Left lung (tissue), 4 donors: ENCODE measurements at regions not wholly inside any gene's neighbourhood (a gene's known extent, or its start where the extent isn't known, plus 50 kb on each side); places are given as distances from the start of the nearest gene placed in this dataset.

Experiments used
- ATAC-seq: fragments of 200-7000 bp; cut with Tn5 transposase; one replicate; pipeline ENCODE4 v1.9.1; 2020; ENCODE audit warnings: moderate library complexity
- DNase-seq, 4 donors: peaks; one replicate each; pipeline ENCODE4 v3.0.0-alpha.2; 2013 to 2020
- H3K27ac ChIP-seq, 2 donors: fragments of 200-600 bp; sonication (generic) in 1 of 2; one replicate each; pipeline versions ENCODE4 v1.5.0 to v1.8.0; 2020 to 2021
- H3K27me3 ChIP-seq, 2 donors: fragments of 200-600 bp; sonication (generic) in 1 of 2; one replicate each; pipeline versions ENCODE4 v1.5.0 to v1.8.0; 2020 to 2021
- H3K36me3 ChIP-seq, 2 donors: fragments of 200-600 bp; sonication (generic) in 1 of 2; one replicate each; pipeline versions ENCODE4 v1.5.0 to v1.8.0; 2020 to 2021
- H3K4me1 ChIP-seq, 2 donors: fragments of 200-600 bp; one replicate each; pipeline ENCODE4 v1.8.0; 2021
- H3K4me3 ChIP-seq, 2 donors: fragments of 200-600 bp; sonication (generic) in 1 of 2; one replicate each; pipeline versions ENCODE4 v1.5.0 to v1.8.0; 2020 to 2021; ENCODE audit warnings: mild to moderate bottlenecking in 1 of 2
- H3K9me3 ChIP-seq, 2 donors: fragments of 200-600 bp; sonication (generic) in 1 of 2; one replicate each; pipeline versions ENCODE4 v1.5.0 to v1.8.0; 2020 to 2021
- intact Hi-C, 2 donors: fragments of 100-400 bp; cut with DNase I; formaldehyde crosslinking; loops; one replicate each; pipeline versions ENCODE4 v1.11.2 to v1.14.2; 2022
- TF ChIP-seq, protein P1 (sequence below), 2 donors: fragments of 200-600 bp; sonication (generic) in 1 of 2; IDR thresholded peaks; one replicate each; pipeline versions ENCODE4 v1.5.0 to v1.8.0; 2021; ENCODE audit warnings: antibody characterized with exemption in 2 of 2
- donor health status: DM: no; HTN: yes; CAD: no.
- donor health status: DM: no; HTN: no; CAD: no.

DNA sequence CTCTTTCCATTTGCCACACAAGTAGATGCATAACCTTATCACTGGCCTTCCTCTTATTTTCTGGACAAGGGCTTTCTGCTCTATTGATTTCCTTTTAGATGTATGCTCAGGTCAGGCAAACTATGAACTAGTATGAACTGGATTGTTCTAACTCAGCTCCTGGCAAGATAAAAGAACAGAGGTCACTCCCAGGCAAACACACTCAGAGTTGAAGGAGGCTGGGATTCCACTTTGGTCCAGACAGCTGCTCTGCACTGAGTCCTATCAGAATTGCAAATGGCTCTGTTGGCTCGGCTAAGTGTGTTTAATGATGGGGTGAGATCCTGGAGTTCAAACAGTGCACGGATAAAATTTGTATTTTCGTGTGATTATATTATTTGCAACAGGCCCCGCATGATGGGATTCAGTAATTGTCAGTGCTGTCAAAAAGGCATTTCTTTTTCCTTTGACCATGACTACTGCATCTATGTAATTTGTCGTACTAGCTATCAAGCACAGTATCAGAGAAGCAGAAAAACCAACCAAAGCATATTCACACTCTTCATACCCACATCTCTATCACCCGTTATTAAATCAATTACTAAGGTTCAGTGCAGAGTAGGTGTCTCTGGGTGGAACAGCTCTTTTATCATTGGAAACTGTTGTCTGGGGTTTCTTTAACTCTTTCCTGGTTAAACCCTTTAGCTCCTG, 288.1 kb upstream of the PRKCQ start:
- Histone ChIP-seq H3K27ac (no peak overlapping the region), H3K4me3 (no peak overlapping the region), H3K4me1 (no peaks in the 10 kb centered on the region), H3K27me3 (no peaks in the 10 kb centered on the region), H3K9me3 (no peaks in the 10 kb centered on the region), H3K36me3 (no peaks in the 10 kb centered on the region)
- intact Hi-C loops: no loop called here
- no peak for ATAC-seq
- no peak for DNase-seq
- TF ChIP-seq, protein P1, sequence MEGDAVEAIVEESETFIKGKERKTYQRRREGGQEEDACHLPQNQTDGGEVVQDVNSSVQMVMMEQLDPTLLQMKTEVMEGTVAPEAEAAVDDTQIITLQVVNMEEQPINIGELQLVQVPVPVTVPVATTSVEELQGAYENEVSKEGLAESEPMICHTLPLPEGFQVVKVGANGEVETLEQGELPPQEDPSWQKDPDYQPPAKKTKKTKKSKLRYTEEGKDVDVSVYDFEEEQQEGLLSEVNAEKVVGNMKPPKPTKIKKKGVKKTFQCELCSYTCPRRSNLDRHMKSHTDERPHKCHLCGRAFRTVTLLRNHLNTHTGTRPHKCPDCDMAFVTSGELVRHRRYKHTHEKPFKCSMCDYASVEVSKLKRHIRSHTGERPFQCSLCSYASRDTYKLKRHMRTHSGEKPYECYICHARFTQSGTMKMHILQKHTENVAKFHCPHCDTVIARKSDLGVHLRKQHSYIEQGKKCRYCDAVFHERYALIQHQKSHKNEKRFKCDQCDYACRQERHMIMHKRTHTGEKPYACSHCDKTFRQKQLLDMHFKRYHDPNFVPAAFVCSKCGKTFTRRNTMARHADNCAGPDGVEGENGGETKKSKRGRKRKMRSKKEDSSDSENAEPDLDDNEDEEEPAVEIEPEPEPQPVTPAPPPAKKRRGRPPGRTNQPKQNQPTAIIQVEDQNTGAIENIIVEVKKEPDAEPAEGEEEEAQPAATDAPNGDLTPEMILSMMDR (IDR thresholded peaks at IDR 0.05): no peak

DNA sequence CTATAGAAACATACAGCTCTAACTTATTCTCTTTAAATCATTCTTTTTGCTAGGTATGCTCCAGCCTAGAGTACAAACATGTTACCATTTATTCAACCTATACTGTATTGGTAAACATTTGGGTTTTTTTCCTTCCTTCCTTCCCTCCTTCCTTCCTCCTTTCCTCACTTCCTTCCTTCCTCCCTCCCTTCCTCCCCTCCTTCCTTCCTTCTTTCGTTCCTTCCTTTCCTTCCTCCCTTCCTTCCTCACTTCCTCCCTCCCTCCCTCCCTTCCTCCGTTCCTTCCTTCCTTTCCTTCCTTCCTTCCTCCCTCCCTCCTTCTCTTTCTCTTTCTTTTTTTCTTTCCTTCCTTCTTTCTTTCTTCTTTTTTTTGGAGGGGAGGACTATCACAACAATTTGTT, 286.7 kb upstream of the PRKCQ start:
- Histone ChIP-seq H3K4me3 (no peak overlapping the region), H3K27ac (no peak overlapping the region), H3K4me1 (no peaks in the 10 kb centered on the region), H3K9me3 (no peaks in the 10 kb centered on the region), H3K36me3 (no peaks in the 10 kb centered on the region), H3K27me3 (no peaks in the 10 kb centered on the region)
- TF ChIP-seq, protein P1 (IDR thresholded peaks at IDR 0.05): no peak
- no peak for ATAC-seq
- intact Hi-C loops: no loop called here
- DNase-seq: no peak

DNA sequence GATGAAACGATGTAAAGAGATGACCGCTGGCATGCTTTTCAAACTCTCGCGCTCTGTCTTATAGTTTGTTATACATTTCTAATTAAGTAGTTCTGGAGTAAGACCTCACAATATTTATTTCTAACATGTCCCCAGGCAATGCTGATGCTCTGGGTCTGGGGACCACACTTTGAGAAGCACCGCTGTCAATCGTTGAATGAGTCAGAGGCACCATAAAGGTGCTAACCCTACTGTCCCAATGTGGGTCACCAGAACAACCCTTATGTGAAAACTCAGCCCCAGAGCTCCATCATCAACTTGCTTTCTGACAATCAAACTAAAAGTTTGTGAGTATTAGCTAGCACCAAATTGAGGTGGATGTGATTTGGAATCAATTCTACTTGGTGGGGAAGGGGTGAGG, 284.1 kb upstream of the PRKCQ start:
- Histone ChIP-seq H3K27ac (no peak overlapping the region), H3K9me3 (no peaks in the 10 kb centered on the region), H3K27me3 (no peaks in the 10 kb centered on the region), H3K4me3 (no peak overlapping the region), H3K4me1 (no peaks in the 10 kb centered on the region), H3K36me3 (no peaks in the 10 kb centered on the region)
- TF ChIP-seq, protein P1 (IDR thresholded peaks at IDR 0.05): no peak
- DNase-seq (no peak), ATAC-seq (no peak)
- intact Hi-C loops: no loop called here

DNA sequence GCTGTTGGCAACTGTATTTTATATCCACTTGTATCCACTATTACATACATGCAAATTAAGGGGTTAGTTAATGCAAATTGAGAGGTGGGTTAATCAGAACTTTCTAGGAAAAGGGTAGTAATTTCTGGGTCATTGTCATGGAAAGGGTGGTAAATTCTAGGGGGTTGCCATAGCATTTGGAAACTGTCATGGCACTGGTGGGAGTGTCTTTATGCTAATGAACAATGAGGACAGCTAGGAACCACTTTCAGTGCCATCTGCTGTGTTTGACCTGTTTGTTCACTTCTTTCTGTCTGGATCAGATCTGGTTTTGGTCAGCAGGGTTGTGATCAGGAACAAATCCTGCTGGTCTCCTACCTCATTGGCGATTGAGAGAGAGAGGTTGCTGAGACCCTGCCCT, 283.3 kb upstream of the PRKCQ start:
- intact Hi-C loops: no loop called here

DNA sequence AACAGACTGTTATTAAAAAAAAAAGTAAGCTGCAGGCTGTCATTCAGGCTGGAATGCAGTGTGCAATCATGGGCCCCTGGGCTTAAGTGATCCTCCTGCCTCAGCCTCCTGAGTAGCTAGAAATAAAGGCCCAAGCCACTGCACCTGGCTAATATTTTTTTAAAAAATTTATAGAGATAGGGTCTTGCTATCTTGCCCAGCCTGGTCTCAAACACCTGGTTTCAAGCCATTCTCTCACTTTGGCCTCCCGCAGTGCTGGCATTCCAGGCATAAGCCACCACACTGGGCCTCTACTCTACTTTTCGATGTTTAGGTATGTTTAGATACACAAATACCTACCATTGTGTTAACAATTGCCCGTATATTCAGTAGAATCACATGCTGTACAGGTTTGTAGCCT, 270.4 kb upstream of the PRKCQ start:
- no peak overlapping the region for H3K4me3 ChIP-seq
- H3K27me3 ChIP-seq: no peaks in the 10 kb centered on the region
- DNase-seq: no peak
- ATAC-seq: no peak
- H3K9me3 ChIP-seq: no peaks in the 10 kb centered on the region
- H3K4me1 ChIP-seq: no peaks in the 10 kb centered on the region
- TF ChIP-seq, protein P1 (IDR thresholded peaks at IDR 0.05): no peak
- no peaks in the 10 kb centered on the region for H3K36me3 ChIP-seq
- no peak overlapping the region for H3K27ac ChIP-seq
- intact Hi-C loops: no loop called here

More for the DNA sequence above, 283.3 kb upstream of the PRKCQ start:
- Histone ChIP-seq H3K4me1 (no peaks in the 10 kb centered on the region), H3K4me3 (no peak overlapping the region), H3K36me3 (no peaks in the 10 kb centered on the region), H3K9me3 (no peaks in the 10 kb centered on the region), H3K27me3 (no peaks in the 10 kb centered on the region), H3K27ac (no peak overlapping the region)
- TF ChIP-seq, protein P1 (IDR thresholded peaks at IDR 0.05): no peak
- ATAC-seq (no peak), DNase-seq (no peak)
